GM19023 (cell line): ENCODE measurements at regions not wholly inside any gene's neighbourhood (a gene's known extent, or its start where the extent isn't known, plus 50 kb on each side); places are given as distances from the start of the nearest gene placed in this dataset.

ENCODE experiments used
- ATAC-seq: cut with Tn5 transposase; IDR thresholded peaks from one replicate; pipeline ENCODE4 v1.9.1; 2021; ENCODE audit warnings: mild to moderate bottlenecking, moderate library complexity; ENCODE audit not compliant: unreplicated experiment

GRCh38 chr1:63034256-63034655 lies 250.3 kb downstream of the ATG4C start:
- no peak for ATAC-seq

DNA sequence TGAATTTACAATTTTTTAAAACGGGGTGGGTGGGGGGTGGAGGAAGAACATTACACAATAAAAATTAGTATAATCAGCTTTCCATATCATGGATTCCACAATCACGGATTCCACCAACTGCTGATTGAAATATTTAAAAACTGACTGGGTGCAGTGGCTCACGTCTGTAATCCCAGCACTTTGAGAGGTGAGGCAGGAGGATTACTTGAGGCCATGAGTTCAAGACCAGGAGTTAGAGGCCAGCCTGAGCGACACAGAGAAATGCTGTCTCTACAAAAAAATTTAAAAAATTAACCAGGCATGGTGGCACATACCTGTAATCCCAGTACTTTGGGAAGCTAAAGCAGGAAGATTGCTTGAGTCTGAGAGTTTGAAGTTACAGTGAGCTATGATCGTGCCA lies 254.7 kb downstream of the ATG4C start:
- no peak for ATAC-seq

GRCh38 chr1:63041660-63042059 lies 257.7 kb downstream of the ATG4C start:
- ATAC-seq: no peak

DNA sequence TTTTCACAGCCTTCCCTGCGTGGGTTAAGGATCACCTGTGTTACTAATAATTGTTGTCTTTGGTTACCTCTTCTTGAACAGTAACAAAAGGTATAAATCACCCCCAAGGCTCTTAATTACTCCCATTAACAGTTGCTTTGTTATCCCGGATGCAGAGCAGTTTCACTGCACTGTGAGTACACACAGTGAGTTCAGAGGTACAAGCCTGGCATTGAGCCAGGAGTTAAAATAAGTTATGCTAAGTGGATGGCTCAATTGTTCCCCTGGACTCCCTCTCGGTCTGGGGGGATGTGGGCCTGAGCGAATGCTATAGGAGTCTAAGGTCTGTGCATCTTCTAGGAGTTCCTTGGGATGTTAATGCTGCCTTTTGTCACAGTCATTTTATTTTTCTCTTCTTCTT lies 258.3 kb downstream of the ATG4C start:
- ATAC-seq: no peak

- ATAC-seq: no peak
These were observed 262.6 kb downstream of the ATG4C start for GRCh38 chr1:63046539-63046938.

DNA sequence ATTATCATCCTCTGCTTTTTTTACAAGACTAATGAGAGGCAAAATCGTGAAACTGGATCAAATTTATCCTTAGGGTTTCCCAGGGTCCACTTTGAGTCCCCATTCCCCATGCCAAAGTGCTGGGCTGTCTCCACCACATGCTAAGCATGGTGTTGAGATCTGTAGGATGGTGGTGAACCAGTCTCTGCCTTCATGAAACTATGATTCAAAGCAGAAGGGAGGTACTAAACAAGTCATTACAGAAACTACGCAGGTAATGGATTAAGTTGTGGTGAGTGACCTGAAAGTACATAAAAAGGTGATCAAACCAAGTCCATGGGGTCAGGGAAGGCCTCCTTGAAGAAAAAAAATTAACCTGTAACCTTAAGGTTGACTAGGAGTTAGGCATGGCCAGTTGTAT lies 265.2 kb downstream of the ATG4C start:
- ATAC-seq: no peak

DNA sequence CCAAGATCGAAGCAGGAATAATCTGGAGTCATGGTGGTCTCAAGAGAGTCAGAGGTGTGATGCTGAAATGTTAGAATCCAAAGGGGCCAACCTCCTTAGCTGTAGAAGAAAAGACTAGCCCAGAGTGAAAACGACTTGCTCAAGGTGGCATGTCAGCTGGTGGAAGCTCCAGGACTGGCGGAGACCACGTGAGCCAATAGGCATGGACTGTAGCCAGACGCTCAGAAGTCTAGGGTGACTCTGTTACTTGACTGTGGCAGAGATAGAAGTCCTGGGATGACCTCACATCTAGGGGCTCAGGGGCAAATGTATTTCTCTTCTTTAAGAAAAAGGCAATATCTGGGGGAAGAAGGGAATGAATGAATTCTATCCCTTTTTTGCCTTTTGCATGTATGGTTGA lies 267.4 kb downstream of the ATG4C start:
- no peak for ATAC-seq

DNA sequence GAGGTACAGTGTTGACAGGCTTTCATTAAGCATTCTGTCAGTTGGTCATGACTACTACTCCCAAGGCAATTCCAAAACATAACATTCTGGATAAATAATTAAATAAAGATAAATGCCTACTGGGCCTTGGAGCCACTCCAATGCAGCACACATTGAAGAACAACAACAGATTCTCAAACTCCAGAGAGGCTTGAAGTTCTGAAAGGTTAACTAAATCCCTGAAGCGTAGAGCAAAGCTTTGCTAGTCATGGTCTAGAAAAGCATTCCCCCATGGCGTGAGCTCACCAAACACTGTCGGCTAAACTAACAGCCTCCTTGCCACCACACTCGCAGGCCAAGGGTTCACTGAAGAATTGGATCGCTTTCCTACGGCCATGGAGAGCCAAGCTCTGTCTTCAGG lies 268.0 kb downstream of the ATG4C start:
- no peak for ATAC-seq

DNA sequence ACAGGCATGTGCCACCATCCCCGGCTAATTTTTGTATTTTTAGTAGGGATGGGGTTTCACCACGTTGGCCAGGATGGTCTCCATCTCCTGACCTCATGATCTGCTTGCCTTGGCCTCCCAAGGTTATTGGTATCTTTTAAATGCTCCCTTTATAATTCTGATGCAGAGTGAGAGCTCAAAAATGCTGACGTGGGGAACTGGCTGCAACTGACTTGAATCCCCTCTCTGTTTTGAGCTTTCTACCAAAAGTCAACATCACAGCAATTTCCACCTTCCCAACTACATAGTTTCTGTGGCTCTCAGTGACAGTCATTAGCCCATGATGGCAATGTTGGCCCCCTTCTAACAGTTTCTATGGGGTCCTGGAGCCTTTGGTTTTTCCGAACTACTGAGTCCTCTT lies 268.2 kb upstream of the FOXD3 start:
- no peak for ATAC-seq

GRCh38 chr1:63063367-63063766 lies 259.0 kb upstream of the FOXD3 start:
- no peak for ATAC-seq

- no peak for ATAC-seq
These were observed 258.2 kb upstream of the FOXD3 start for GRCh38 chr1:63064135-63064534.

DNA sequence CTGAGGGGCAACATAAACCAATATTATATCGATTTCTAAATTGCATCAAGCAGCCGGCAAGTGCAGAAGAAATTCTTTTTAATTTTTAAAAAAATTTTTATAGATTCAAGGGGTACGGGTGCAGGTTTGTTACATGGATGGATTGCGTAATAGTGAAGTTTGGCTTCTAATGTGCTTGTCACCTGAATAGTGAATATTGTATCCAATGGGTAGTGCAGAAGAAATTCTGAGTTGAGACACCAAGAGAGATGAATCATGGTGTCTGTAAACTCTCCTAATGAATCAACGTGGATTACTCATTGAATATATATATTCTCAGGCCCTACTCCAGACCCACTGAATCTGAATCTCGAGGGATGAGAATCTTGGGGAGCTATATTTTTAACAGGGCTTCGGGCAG lies 253.7 kb upstream of the FOXD3 start:
- no peak for ATAC-seq

DNA sequence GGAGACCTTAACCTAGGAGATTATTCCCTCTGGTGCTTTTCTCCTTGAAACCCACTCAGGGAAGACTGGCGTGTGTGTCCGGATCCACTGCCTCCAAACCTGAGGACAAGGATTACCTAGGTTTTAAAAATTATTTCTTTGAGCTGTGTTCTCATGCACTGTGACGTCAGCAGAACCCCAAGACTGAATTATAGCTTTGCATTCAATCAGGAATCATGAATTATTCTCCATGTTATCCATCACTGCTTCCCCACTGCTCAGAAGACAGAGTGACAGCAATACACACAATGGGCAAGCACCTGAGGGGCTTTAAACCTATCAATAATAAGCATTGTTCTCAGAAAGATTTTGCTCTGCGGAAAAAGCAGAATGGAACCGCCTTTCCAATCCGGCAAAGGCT lies 253.2 kb upstream of the FOXD3 start:
- ATAC-seq: no peak

- no peak for ATAC-seq
These were observed 248.8 kb upstream of the FOXD3 start for GRCh38 chr1:63073309-63074306.

DNA sequence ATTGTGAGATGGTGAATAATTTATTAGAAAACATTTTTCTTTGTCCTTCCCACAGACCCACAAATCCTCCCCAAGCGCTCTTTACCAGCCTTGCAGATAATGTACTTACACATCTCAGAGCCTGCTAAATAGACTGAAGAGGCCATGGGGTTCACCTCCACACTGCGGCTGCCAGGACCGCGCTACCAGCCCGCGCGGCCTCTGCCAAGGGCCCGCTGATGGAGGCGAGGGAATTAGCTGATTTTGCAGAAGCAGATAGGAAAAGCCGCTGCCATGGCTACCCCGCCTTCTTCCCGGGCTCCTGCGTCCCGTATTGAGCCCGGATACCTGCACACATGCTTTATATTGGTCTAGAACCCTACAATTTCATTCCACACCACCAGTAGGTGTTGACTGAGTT lies 248.0 kb upstream of the FOXD3 start:
- no peak for ATAC-seq

- ATAC-seq: no peak
These were observed 239.6 kb upstream of the FOXD3 start for GRCh38 chr1:63082766-63083165.

- ATAC-seq: no peak
These were observed 234.4 kb upstream of the FOXD3 start for GRCh38 chr1:63087966-63088365.

DNA sequence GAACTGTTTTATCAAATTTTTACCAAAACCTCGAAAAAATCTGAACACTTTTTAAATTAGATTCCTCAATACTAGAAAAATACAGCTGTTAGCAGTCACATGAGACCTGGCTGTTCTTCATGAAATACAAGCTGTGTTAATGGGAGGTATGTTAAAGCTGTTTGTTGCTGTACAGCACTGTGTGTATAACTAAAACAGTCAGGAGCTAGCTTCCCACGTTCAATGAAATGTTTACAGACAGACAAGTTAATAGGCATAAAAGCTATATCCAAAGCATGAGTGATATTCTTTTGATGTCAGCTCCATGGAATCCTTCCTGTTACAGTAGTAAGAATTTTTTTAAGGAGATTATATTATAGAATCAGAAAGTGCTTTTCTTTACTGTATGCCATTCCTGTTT lies 223.2 kb upstream of the FOXD3 start:
- no peak for ATAC-seq

DNA sequence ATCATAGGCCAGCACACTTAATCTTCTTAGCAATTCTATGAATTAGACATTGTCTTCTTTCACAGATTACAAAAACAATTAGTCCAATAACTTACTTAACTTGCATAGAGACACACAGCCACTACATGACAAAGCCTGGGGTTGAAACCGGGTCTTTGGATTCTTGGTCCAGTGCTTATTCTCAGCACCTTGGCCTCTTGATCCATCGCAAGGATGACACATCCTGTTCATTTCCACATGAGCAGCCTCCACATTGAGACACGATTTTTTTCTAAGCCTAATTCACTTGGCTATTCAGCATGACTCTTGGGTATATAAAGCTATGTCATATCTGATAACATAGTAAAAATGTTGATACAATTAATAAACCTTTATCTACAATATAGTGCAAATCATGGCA lies 221.0 kb upstream of the FOXD3 start:
- ATAC-seq: no peak

DNA sequence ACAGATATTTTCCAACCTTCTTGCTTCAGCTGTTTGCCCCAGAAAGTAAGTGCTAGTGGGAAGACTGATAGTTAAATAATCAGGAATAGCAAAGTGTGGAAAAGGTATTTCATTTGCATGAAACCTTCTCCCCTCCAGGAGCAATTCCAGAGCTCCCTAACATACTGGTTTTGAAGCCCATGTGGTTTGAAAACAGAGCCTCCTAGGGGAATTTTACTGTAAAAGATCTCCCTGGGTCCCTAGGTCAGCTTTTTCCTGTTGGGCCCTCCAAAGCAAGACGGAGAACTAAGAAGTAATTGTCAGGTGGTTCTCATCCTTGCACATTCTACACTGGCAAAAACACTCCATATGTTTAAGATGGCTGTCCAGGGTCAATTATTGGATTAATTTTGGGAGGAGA lies 218.7 kb upstream of the FOXD3 start:
- no peak for ATAC-seq

GRCh38 chr1:63107066-63107465 lies 215.3 kb upstream of the FOXD3 start:
- no peak for ATAC-seq

DNA sequence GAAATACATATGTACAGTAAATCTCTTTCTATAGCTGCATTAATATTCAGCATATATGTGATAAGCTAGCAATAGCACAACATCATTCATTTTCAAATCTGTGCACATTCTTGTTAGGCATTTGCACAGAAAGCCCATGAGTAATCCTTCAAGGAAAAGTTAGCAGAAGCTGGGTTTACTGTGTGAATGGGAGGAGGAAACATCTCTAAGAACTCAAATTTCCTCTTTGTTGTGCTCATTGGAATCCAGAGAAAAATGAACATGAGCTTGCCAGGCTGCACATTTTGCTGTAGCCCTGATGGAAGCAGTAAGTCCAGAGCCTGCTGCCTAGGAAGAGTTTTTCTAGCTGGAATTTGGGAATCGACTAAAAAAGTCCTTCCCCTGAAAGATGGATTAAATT lies 214.2 kb upstream of the FOXD3 start:
- ATAC-seq: no peak
